IMR-90 (cell line): ENCODE measurements at regions not wholly inside any gene's neighbourhood (a gene's known extent, or its start where the extent isn't known, plus 50 kb on each side); places are given as distances from the start of the nearest gene placed in this dataset.

Experiments
- ATAC-seq: fragments of 200-7000 bp; cut with Tn5 transposase; 2 replicates; pipeline ENCODE4 v1.9.1; 2020; ENCODE audit warnings: low read depth, mild to moderate bottlenecking, moderate library complexity
- BruUV-seq: library from RNA; stranded (reverse); fragments of 400-500 nt; replicated peaks from 2 replicates; lab custom pipeline; 2021; lab: Mats Ljungman, UMichigan
- CTCF ChIA-PET: fragments of 300-600 bp; formaldehyde crosslinking; extraction: SDS; loops from one replicate; lab custom pipeline; 2021; ENCODE audit warnings: antibody characterized with exemption; lab: Yijun Ruan, JAX
- POLR2A ChIA-PET: fragments of 300-600 bp; sonication (Branson Sonifier 250); formaldehyde crosslinking; loops from one replicate; lab custom pipeline; 2022; ENCODE audit warnings: antibody characterized with exemption; ENCODE audit not compliant: unreplicated experiment; lab: Charles Lee
- DNase-seq: peaks from one replicate; pipeline ENCODE4 v3.0.0; 2013
- H2AFZ ChIP-seq: replicated peaks from 2 replicates; pipeline ENCODE3; 2013; ENCODE audit warnings: low read length, mild to moderate bottlenecking; ENCODE audit not compliant: poor library complexity
- H2AK5ac ChIP-seq: 2 replicates; pipeline ENCODE4 v1.6.1; 2013; ENCODE audit warnings: low read depth, low read length, inconsistent platforms
- H2AK9ac ChIP-seq: replicated peaks from 2 replicates; pipeline ENCODE3; 2013; ENCODE audit warnings: mild to moderate bottlenecking, low read depth, low read length, moderate library complexity; ENCODE audit not compliant: poor library complexity
- H2BK120ac ChIP-seq: 2 replicates; pipeline ENCODE4 v1.6.1; 2013; ENCODE audit warnings: low read depth, low read length, inconsistent platforms
- H2BK15ac ChIP-seq: 3 replicates; pipeline ENCODE4 v1.6.1; 2013; ENCODE audit warnings: low read depth, low read length, inconsistent platforms
- H2BK20ac ChIP-seq: 2 replicates; pipeline ENCODE4 v1.6.1; 2013; ENCODE audit warnings: low read depth, mild to moderate bottlenecking, inconsistent platforms, low read length, moderate library complexity
- H2BK5ac ChIP-seq: 2 replicates; pipeline ENCODE4 v1.6.1; 2013; ENCODE audit warnings: mild to moderate bottlenecking, low read depth, low read length, inconsistent platforms; ENCODE audit not compliant: poor library complexity, severe bottlenecking
- H3K14ac ChIP-seq: replicated peaks from 2 replicates; pipeline ENCODE4 v1.6.1; 2013; ENCODE audit warnings: low read depth, low read length, inconsistent platforms
- H3K18ac ChIP-seq: 2 replicates; pipeline ENCODE4 v1.6.1; 2013; ENCODE audit warnings: low read depth, low read length, control low read depth
- H3K23ac ChIP-seq: 2 replicates; pipeline ENCODE4 v1.6.1; 2013; ENCODE audit warnings: low read depth, low read length, inconsistent platforms
- H3K27ac ChIP-seq: 2 replicates; pipeline ENCODE4 v1.5.1; 2013; ENCODE audit warnings: mild to moderate bottlenecking, control low read depth, low read length; ENCODE audit not compliant: insufficient read depth
- H3K27me3 ChIP-seq: 2 replicates; pipeline ENCODE4 v1.6.1; 2013; ENCODE audit warnings: low read length; ENCODE audit not compliant: control insufficient read depth, insufficient read depth
- H3K36me3 ChIP-seq: 2 replicates; pipeline ENCODE4 v1.6.1; 2013; ENCODE audit warnings: low read length, mixed read lengths; ENCODE audit not compliant: control insufficient read depth, insufficient read depth
- H3K4ac ChIP-seq: 2 replicates; pipeline ENCODE4 v1.6.1; 2013; ENCODE audit warnings: low read depth, low read length, inconsistent platforms
- H3K4me1 ChIP-seq: 2 replicates; pipeline ENCODE4 v1.6.1; 2013; ENCODE audit warnings: low read length, mixed read lengths; ENCODE audit not compliant: control insufficient read depth, insufficient read depth
- H3K4me2 ChIP-seq: 2 replicates; pipeline ENCODE4 v1.6.1; 2013; ENCODE audit warnings: low read depth, mild to moderate bottlenecking, control low read depth, low read length, moderate library complexity
- H3K4me3 ChIP-seq: 2 replicates; pipeline ENCODE4 v1.5.1; 2013; ENCODE audit warnings: low read depth, mild to moderate bottlenecking, control low read depth, low read length, moderate library complexity; ENCODE audit not compliant: insufficient read depth
- H3K56ac ChIP-seq: 2 replicates; pipeline ENCODE4 v1.6.1; 2013; ENCODE audit warnings: low read length, inconsistent platforms; ENCODE audit not compliant: insufficient read depth; ENCODE audit errors: extremely low read depth
- H3K79me1 ChIP-seq, 2 experiments: 2 replicates each; pipeline ENCODE4 v1.6.1; 2013; ENCODE audit warnings: low read length in 2 of 2, inconsistent platforms in 1 of 2, low read depth in 1 of 2
- H3K9ac ChIP-seq: 2 replicates; pipeline ENCODE4 v1.6.1; 2013; ENCODE audit warnings: low read depth, low read length, control low read depth
- H3K9me1 ChIP-seq: 2 replicates; pipeline ENCODE4 v1.6.1; 2013; ENCODE audit warnings: low read length, inconsistent platforms; ENCODE audit not compliant: insufficient read depth
- H3K9me3 ChIP-seq: 2 replicates; pipeline ENCODE4 v1.6.1; 2013; ENCODE audit warnings: low read length; ENCODE audit not compliant: control insufficient read depth, insufficient read depth
- H4K20me1 ChIP-seq: 2 replicates; pipeline ENCODE4 v1.6.1; 2013; ENCODE audit warnings: low read length, inconsistent platforms; ENCODE audit not compliant: insufficient read depth
- H4K5ac ChIP-seq: 2 replicates; pipeline ENCODE4 v1.6.1; 2013; ENCODE audit warnings: mild to moderate bottlenecking, low read depth, low read length, control low read depth
- H4K8ac ChIP-seq, 2 experiments: 2 replicates each; pipeline ENCODE4 v1.6.1; 2013; ENCODE audit warnings: low read depth in 2 of 2, low read length in 2 of 2, control low read depth in 1 of 2, inconsistent platforms in 1 of 2
- H4K91ac ChIP-seq: 2 replicates; pipeline ENCODE4 v1.6.1; 2013; ENCODE audit warnings: low read depth, low read length, inconsistent platforms; ENCODE audit not compliant: insufficient read depth
- BHLHE40 ChIP-seq: fragments of 150-350 bp; IDR thresholded peaks from 2 replicates; pipeline ENCODE4 v1.6.1; 2016; ENCODE audit warnings: mild to moderate bottlenecking, low read depth, low read length
- CEBPB ChIP-seq: IDR thresholded peaks from 2 replicates; pipeline ENCODE4 v1.6.1; 2012; ENCODE audit warnings: low read depth, low read length, improper control_type of control experiment
- CHD1 ChIP-seq: IDR thresholded peaks from 2 replicates; pipeline ENCODE4 v1.6.1; 2012; ENCODE audit warnings: low read depth, low read length, improper control_type of control experiment
- ELK1 ChIP-seq: fragments of 150-350 bp; IDR thresholded peaks from 2 replicates; pipeline ENCODE4 v1.6.1; 2016; ENCODE audit warnings: low read depth, mild to moderate bottlenecking, low read length, moderate library complexity, borderline replicate concordance
- FOS ChIP-seq: fragments of 150-350 bp; IDR thresholded peaks from 2 replicates; pipeline ENCODE4 v1.6.1; 2016; ENCODE audit warnings: low read depth, low read length
- MAFK ChIP-seq: IDR thresholded peaks from 2 replicates; pipeline ENCODE4 v1.6.1; 2012; ENCODE audit warnings: low read depth, low read length, improper control_type of control experiment
- MAZ ChIP-seq: IDR thresholded peaks from 2 replicates; pipeline ENCODE4 v1.6.1; 2012; ENCODE audit warnings: low read depth, mild to moderate bottlenecking, low read length, improper control_type of control experiment, moderate library complexity, borderline replicate concordance
- POLR2A ChIP-seq: IDR thresholded peaks from 2 replicates; pipeline ENCODE4 v1.6.1; 2012; ENCODE audit warnings: mild to moderate bottlenecking, low read depth, low read length
- RFX5 ChIP-seq: IDR thresholded peaks from 2 replicates; pipeline ENCODE4 v1.8.0; 2012; ENCODE audit warnings: low read depth, mild to moderate bottlenecking, low read length, moderate library complexity
- WGBS, 2 experiments: methylation state at CpG; one replicate each; pipeline versions ENCODE4 v1.1.5 to v1.1.7; 2013; ENCODE audit warnings: missing lambda C conversion rate in 2 of 2; ENCODE audit not compliant: insufficient read length in 1 of 2; ENCODE audit errors: extremely low coverage in 2 of 2; 5-methylcytosine and 5-hydroxymethylcytosine counted together
- dilution Hi-C: fragments of 300-500 bp; cut with HindIII; formaldehyde crosslinking; loops from one replicate; pipeline ENCODE4 v1.14.3; 2018; ENCODE audit warnings: low sequenced_read_pairs; ENCODE audit not compliant: unreplicated experiment
- in situ Hi-C: fragments of 300-500 bp; cut with MboI; formaldehyde crosslinking; loops from 3 replicates; pipeline ENCODE4 v1.14.3; 2019; ENCODE audit warnings: low sequenced_read_pairs, inconsistent platforms, mixed read lengths
- intact Hi-C: fragments of 100-400 bp; cut with micrococcal nuclease; formaldehyde crosslinking; loops from 2 replicates; pipeline ENCODE4 v1.10.0; 2022
- TF ChIP-seq, protein P1 (sequence below): conservative IDR thresholded peaks from 2 replicates; pipeline ENCODE4 v1.5.1; 2012; ENCODE audit warnings: mild to moderate bottlenecking, low read depth, low read length, improper control_type of control experiment
- TF ChIP-seq, protein P2 (sequence below): fragments of 150-350 bp; IDR thresholded peaks from 2 replicates; pipeline ENCODE4 v1.6.1; 2017; ENCODE audit warnings: mild to moderate bottlenecking, antibody characterized with exemption, low read length, low read depth

DNA sequence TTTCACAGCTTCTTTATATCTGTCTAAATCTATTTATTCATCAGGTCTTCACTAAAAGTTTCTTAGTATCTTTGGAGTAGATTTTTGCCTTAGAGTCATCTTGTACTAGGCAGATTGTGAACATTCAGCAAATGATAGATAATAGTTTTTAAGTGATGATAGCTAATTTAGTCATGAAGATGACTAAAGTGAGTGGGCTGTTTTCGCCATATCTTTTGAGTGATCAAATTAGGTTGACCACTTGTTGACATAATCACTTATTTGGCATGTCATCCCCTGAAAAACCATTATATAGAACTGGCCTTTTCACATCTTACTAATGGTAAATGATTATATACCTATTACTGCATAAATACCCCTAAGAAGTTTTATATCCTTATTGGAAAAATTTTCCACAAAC is 999.2 kb downstream of the PCDH17 start:
- Histone ChIP-seq H4K8ac (no peak overlapping the region), H2AK5ac (no peak overlapping the region), H3K14ac (no peak overlapping the region), H2BK20ac (no peak overlapping the region), H2BK5ac (no peak overlapping the region), H3K23ac (no peak overlapping the region), H3K9ac (no peak overlapping the region), H4K5ac (no peak overlapping the region), H3K4me1 (no peaks in the 10 kb centered on the region), H4K20me1 (no peaks in the 10 kb centered on the region), H2AK9ac (no peak overlapping the region), H3K27ac (no peak overlapping the region), H2BK120ac (no peak overlapping the region), H2BK15ac (no peak overlapping the region), H2AFZ (no peak overlapping the region), H3K56ac (no peak overlapping the region), H3K4me3 (no peak overlapping the region), H3K9me1 (no peaks in the 10 kb centered on the region), H3K18ac (no peak overlapping the region), H3K9me3 (peaks cover 6% of the 10 kb centered on the region; the same call in 1 of the 2 replicates), H4K91ac (no peak overlapping the region), H3K4ac (no peak overlapping the region), H3K27me3 (no peaks in the 10 kb centered on the region), H3K36me3 (no peaks in the 10 kb centered on the region), H3K79me1 (no peaks in the 10 kb centered on the region), H3K4me2 (no peak overlapping the region)
- CTCF ChIA-PET, result no interaction called here
- TF ChIP-seq, protein P1, sequence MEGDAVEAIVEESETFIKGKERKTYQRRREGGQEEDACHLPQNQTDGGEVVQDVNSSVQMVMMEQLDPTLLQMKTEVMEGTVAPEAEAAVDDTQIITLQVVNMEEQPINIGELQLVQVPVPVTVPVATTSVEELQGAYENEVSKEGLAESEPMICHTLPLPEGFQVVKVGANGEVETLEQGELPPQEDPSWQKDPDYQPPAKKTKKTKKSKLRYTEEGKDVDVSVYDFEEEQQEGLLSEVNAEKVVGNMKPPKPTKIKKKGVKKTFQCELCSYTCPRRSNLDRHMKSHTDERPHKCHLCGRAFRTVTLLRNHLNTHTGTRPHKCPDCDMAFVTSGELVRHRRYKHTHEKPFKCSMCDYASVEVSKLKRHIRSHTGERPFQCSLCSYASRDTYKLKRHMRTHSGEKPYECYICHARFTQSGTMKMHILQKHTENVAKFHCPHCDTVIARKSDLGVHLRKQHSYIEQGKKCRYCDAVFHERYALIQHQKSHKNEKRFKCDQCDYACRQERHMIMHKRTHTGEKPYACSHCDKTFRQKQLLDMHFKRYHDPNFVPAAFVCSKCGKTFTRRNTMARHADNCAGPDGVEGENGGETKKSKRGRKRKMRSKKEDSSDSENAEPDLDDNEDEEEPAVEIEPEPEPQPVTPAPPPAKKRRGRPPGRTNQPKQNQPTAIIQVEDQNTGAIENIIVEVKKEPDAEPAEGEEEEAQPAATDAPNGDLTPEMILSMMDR, result no peak
- TF ChIP-seq, protein P2, sequence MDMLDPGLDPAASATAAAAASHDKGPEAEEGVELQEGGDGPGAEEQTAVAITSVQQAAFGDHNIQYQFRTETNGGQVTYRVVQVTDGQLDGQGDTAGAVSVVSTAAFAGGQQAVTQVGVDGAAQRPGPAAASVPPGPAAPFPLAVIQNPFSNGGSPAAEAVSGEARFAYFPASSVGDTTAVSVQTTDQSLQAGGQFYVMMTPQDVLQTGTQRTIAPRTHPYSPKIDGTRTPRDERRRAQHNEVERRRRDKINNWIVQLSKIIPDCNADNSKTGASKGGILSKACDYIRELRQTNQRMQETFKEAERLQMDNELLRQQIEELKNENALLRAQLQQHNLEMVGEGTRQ, result no peak
- TF ChIP-seq RFX5 (no peak), ELK1 (no peak), CEBPB (no peak), MAZ (no peak), CHD1 (no peak), POLR2A (no peak), FOS (no peak), MAFK (no peak), BHLHE40 (no peak)
- ATAC-seq (no peak), DNase-seq (no peak)
- in situ Hi-C loops (no loop called here), intact Hi-C loops (no loop called here), dilution Hi-C loops (no loop called here)
- no TSS peak for BruUV-seq
- WGBS, 2 experiments, result no CpG with 5 or more reads among the region's 1 CpG
- POLR2A ChIA-PET, result no interaction called here
